Urothelium cell line (cell line): ENCODE measurements at regions not wholly inside any gene's neighbourhood (a gene's known extent, or its start where the extent isn't known, plus 50 kb on each side); places are given as distances from the start of the nearest gene placed in this dataset.
"Not testable (repeated sequence)": the region's sequence is repeated elsewhere in the genome, so short reads cannot be mapped to it uniquely, and the experiment has no call there.

ENCODE experiments used
- DNase-seq: peaks from one replicate; pipeline ENCODE4 v3.0.0; 2011; ENCODE audit warnings: low spot score, mixed read lengths
- FAIRE-seq: peaks from 2 replicates; lab custom pipeline; 2011; peaks lifted over from hg19 to GRCh38; lab: Jason Lieb, UNC

GRCh38 chr14:85316701-85317410, 213.1 kb upstream of the FLRT2 start:
- no peak for FAIRE-seq
- no peak for DNase-seq

- no peak for FAIRE-seq
Observed at GRCh38 chr14:85317491-85318021, 212.4 kb upstream of the FLRT2 start.

GRCh38 chr14:85319101-85319500, 210.8 kb upstream of the FLRT2 start:
- DNase-seq (no peak), FAIRE-seq (no peak)

More at GRCh38 chr14:85317491-85318021, 212.4 kb upstream of the FLRT2 start:
- DNase-seq: no peak

- FAIRE-seq (no peak), DNase-seq (no peak)
Observed at GRCh38 chr14:85319998-85320630, 209.8 kb upstream of the FLRT2 start.

- FAIRE-seq (no peak), DNase-seq (no peak)
Observed at GRCh38 chr14:85325134-85326017, 204.6 kb upstream of the FLRT2 start.

- DNase-seq (no peak), FAIRE-seq (no peak)
Observed at GRCh38 chr14:85332401-85332800, 197.5 kb upstream of the FLRT2 start.

- DNase-seq: peak; percentile 7
- no peak for FAIRE-seq
Observed at GRCh38 chr14:85333313-85333712, 196.6 kb upstream of the FLRT2 start.

- DNase-seq: no peak
- no peak for FAIRE-seq
Observed at GRCh38 chr14:85333841-85334240, 196.1 kb upstream of the FLRT2 start.

- DNase-seq (no peak), FAIRE-seq (no peak)
Observed at GRCh38 chr14:85334316-85334715, 195.6 kb upstream of the FLRT2 start.

- FAIRE-seq (no peak), DNase-seq (no peak)
Observed at GRCh38 chr14:85336257-85336656, 193.7 kb upstream of the FLRT2 start.

- FAIRE-seq: no peak
- no peak for DNase-seq
Observed at GRCh38 chr14:85336817-85337216, 193.1 kb upstream of the FLRT2 start.

- FAIRE-seq: no peak
- DNase-seq: no peak
Observed at GRCh38 chr14:85338895-85339294, 191.0 kb upstream of the FLRT2 start.

- FAIRE-seq (no peak), DNase-seq (no peak)
Observed at GRCh38 chr14:85342858-85343607, 186.9 kb upstream of the FLRT2 start.

GRCh38 chr14:85344171-85344570, 185.8 kb upstream of the FLRT2 start:
- no peak for FAIRE-seq
- no peak for DNase-seq

- FAIRE-seq: no peak
- DNase-seq: no peak
Observed at GRCh38 chr14:85344847-85345570, 184.9 kb upstream of the FLRT2 start.

- DNase-seq: no peak
- FAIRE-seq: no peak
Observed at GRCh38 chr14:85350667-85351066, 179.3 kb upstream of the FLRT2 start.

GRCh38 chr14:85352588-85352987, 177.4 kb upstream of the FLRT2 start:
- not testable (repeated sequence) for FAIRE-seq, DNase-seq

- FAIRE-seq (no peak), DNase-seq (no peak)
Observed at GRCh38 chr14:85357120-85357519, 172.8 kb upstream of the FLRT2 start.

GRCh38 chr14:85358136-85358785, 171.7 kb upstream of the FLRT2 start:
- FAIRE-seq (no peak), DNase-seq (no peak)
